ENCODE measurements at regions not wholly inside any gene's neighbourhood (a gene's known extent, or its start where the extent isn't known, plus 50 kb on each side); places are given as distances from the start of the nearest gene placed in this dataset.

- TF ChIP-seq CTCF (IDR thresholded peaks at IDR 0.05) (no peak), EZH2phosphoT487 (IDR thresholded peaks at IDR 0.05) (no peak), EZH2 (IDR thresholded peaks at IDR 0.05) (no peak)
Observed at GRCh38 chr3:105013657-105014056, 353.1 kb upstream of the ALCAM start.

All from neural progenitor cell (in vitro differentiated cells).